ENCODE measurements at regions not wholly inside any gene's neighbourhood (a gene's known extent, or its start where the extent isn't known, plus 50 kb on each side); places are given as distances from the start of the nearest gene placed in this dataset.

DNA sequence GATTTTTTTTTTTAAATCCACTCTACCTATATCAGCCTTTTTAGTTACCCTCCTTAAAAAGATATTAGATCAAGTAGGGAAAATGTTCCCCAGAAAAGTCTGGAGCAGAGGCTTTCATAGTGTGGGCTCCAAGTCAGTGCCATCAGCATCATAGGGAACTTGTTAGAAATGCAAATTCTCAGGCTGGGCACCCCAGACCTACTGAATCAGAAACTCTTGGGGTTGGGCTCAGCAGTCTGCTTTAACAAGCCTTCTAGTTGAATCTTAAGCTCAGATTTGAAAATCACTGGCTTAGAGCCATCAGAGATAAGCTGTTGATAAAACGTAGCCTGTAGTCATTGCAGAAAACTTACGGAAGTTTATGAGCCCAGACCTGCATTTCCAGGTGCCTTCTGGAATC, 140.1 kb downstream of the TMEM38B start:
- Histone ChIP-seq H3K27ac (no peak overlapping the region), H3K27me3 (no peaks in the 10 kb centered on the region), H3K9me3 (no peaks in the 10 kb centered on the region), H3K36me3 (no peaks in the 10 kb centered on the region), H3K4me3 (no peak overlapping the region), H3K4me1 (no peaks in the 10 kb centered on the region)
- no peak for DNase-seq
- no peak for TF ChIP-seq POLR2A (IDR thresholded peaks at IDR 0.05)
- TF ChIP-seq, protein P1, sequence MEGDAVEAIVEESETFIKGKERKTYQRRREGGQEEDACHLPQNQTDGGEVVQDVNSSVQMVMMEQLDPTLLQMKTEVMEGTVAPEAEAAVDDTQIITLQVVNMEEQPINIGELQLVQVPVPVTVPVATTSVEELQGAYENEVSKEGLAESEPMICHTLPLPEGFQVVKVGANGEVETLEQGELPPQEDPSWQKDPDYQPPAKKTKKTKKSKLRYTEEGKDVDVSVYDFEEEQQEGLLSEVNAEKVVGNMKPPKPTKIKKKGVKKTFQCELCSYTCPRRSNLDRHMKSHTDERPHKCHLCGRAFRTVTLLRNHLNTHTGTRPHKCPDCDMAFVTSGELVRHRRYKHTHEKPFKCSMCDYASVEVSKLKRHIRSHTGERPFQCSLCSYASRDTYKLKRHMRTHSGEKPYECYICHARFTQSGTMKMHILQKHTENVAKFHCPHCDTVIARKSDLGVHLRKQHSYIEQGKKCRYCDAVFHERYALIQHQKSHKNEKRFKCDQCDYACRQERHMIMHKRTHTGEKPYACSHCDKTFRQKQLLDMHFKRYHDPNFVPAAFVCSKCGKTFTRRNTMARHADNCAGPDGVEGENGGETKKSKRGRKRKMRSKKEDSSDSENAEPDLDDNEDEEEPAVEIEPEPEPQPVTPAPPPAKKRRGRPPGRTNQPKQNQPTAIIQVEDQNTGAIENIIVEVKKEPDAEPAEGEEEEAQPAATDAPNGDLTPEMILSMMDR (IDR thresholded peaks at IDR 0.05) = no peak
- intact Hi-C loops (cut with DNase I; ENCODE audit: low total_unique reads) = no loop called here

DNA sequence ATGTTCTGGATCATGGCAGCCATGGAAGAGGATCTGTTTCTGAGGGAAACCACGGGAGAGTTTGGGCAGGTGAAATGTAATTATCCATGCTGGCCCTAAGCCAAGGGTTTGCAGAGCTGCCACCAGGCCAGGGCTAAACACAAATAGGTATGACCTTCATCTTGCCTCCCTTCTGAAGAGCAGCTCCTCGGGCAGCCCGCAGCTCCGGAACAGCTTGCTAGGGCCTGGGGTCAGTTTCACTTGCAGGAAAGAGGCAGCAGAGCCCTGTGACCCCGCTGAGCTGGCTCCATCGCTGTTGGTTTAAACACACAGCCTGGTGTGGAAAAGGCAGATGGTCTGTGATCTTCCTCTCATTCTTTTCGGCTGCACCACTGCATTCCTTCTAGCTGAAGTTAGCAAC, 141.4 kb downstream of the TMEM38B start:
- Histone ChIP-seq H3K4me3 (no peak overlapping the region), H3K27ac (no peak overlapping the region), H3K27me3 (no peaks in the 10 kb centered on the region), H3K4me1 (no peaks in the 10 kb centered on the region), H3K9me3 (no peaks in the 10 kb centered on the region), H3K36me3 (no peaks in the 10 kb centered on the region)
- no peak for DNase-seq
- TF ChIP-seq, protein P1 (IDR thresholded peaks at IDR 0.05) = no peak
- TF ChIP-seq POLR2A (IDR thresholded peaks at IDR 0.05) = no peak
- intact Hi-C loops (cut with DNase I; ENCODE audit: low total_unique reads) = no loop called here

DNA sequence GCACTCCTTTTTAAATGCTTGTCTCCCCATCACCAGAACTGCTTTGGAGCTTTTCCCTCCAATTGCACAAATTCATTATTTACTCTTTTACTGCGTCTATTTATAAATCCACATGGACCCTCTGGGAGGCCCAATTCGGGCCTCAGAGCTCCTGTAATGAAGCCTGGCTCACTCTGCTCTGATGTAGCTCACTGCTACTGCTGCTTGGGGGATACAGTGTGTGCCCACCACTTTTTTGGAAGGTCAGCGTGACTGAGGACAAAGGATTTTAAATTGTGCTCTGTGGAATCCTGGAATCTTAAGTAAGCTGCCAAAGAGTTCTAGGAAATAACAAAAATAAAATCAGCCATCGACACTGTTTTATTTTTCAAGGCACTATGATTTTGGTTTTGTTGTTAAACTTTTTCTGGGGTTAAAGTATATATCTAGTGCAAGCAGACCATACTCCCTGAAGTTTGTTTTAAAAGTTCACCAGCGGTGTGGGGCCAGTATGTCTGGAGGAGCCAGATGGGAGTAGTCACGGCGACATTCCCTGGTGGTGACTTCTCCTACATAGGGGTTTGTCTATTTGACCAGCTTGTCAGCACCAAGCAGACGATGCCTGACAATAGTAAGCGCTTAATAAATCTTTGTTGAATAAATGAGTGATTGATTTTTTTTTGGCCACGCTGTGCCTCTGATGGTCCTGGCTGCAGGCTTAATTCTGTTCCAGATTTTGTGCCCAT, 142.8 kb downstream of the TMEM38B start:
- no peak for TF ChIP-seq POLR2A (IDR thresholded peaks at IDR 0.05)
- TF ChIP-seq, protein P1 (IDR thresholded peaks at IDR 0.05) = no peak
- H3K36me3 ChIP-seq = no peaks in the 10 kb centered on the region
- no peak for DNase-seq
- H3K27ac ChIP-seq = no peak overlapping the region
- H3K27me3 ChIP-seq = no peaks in the 10 kb centered on the region
- H3K9me3 ChIP-seq = peaks cover 0 to 5% of the 10 kb centered on the region in 2 donors
- intact Hi-C loops (cut with DNase I; ENCODE audit: low total_unique reads) = no loop called here
- H3K4me3 ChIP-seq = no peak overlapping the region
- H3K4me1 ChIP-seq = no peaks in the 10 kb centered on the region

DNA sequence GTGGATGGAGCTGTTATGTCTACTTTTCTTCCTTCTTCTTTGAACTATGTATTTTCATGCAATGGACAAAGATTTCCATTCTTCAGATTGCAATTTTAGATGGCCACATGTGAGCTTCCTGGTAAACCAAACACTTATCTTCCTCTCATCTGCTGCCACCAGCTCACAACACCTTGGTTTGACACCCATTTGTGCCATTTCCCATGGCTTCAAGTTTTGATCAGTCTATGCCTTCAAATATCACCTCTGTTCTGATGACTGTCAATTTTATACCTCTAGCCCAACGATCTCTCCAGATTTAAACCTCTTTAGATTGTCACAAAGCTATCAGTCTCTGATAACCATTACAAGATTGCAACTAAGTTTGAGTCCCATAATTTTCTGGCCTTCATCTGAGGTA, 147.2 kb downstream of the TMEM38B start:
- no peak for TF ChIP-seq POLR2A (IDR thresholded peaks at IDR 0.05)
- TF ChIP-seq, protein P1 (IDR thresholded peaks at IDR 0.05) = no peak
- intact Hi-C loops (cut with DNase I; ENCODE audit: low total_unique reads) = no loop called here

DNA sequence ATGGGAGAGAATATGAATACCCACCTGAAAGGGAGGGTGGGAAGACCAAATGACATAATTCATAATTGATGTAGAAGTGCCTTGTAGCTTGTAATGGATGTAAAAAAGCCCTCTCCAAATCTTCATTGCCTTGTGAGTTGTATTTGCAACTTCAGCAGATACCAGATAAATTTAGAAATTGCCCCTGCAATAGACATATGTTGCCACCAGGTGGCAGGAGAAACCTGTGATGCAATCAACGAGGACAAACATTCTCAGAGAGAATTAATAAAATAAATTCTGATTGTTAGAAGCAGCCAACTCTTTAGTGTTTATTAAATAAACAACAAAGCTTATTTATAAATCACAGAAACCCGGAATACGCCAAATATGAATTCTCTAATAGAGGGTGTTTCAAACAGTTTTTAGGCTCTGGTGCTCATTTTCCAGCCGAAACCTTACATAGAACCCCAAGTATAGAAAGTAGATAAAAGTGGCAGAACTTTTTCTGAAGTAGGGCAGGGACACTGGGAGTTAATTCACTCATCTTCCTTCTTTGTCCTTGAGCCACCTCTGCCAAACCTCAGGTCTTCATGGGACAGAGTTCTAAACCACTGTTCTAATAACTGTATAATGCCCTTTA, 147.8 kb downstream of the TMEM38B start:
- intact Hi-C loops (cut with DNase I; ENCODE audit: low total_unique reads) = no loop called here
- Histone ChIP-seq H3K9me3 (peaks cover 0 to 6% of the 10 kb centered on the region in 2 donors), H3K36me3 (no peaks in the 10 kb centered on the region), H3K27me3 (no peaks in the 10 kb centered on the region), H3K4me3 (no peak overlapping the region), H3K27ac (no peak overlapping the region), H3K4me1 (no peaks in the 10 kb centered on the region)
- TF ChIP-seq POLR2A (IDR thresholded peaks at IDR 0.05) = no peak
- TF ChIP-seq, protein P1 (IDR thresholded peaks at IDR 0.05) = peak; percentile 22 to 41 (median 32)
- no peak for DNase-seq

More for the DNA sequence above, 147.2 kb downstream of the TMEM38B start:
- Histone ChIP-seq H3K4me3 (no peak overlapping the region), H3K9me3 (peaks cover 0 to 6% of the 10 kb centered on the region in 2 donors), H3K4me1 (no peaks in the 10 kb centered on the region), H3K27me3 (no peaks in the 10 kb centered on the region), H3K27ac (no peak overlapping the region), H3K36me3 (no peaks in the 10 kb centered on the region)
- DNase-seq = no peak

Data from uterus (tissue), 3 donors.